Gastrocnemius medialis (tissue), 4 donors: ENCODE measurements at regions not wholly inside any gene's neighbourhood (a gene's known extent, or its start where the extent isn't known, plus 50 kb on each side); places are given as distances from the start of the nearest gene placed in this dataset.
"Not testable (repeated sequence)": the region's sequence is repeated elsewhere in the genome, so short reads cannot be mapped to it uniquely, and the experiment has no call there.

ENCODE experiments used
- ATAC-seq, 2 donors: fragments of 150-250 bp; one replicate each; pipeline ENCODE4 v1.9.1; 2016
- DNase-seq, 2 donors: peaks; one replicate each; pipeline ENCODE4 v3.0.0-alpha.2; 2019
- H3K27ac ChIP-seq, 4 donors: fragments of 200-600 bp; sonication (generic); 1 replicate in 1 of 4; 2 replicates in 3 of 4; pipeline ENCODE4 v1.5.1; 2016 to 2018; ENCODE audit warnings: mild to moderate bottlenecking in 2 of 4, moderate library complexity in 1 of 4
- H3K27me3 ChIP-seq, 3 donors: fragments of 200-600 bp; sonication (generic) in 2 of 3; 1 replicate in 1 of 3; 2 replicates in 2 of 3; pipeline versions ENCODE4 v1.5.1 to v1.6.0; 2016 to 2019; ENCODE audit warnings: mild to moderate bottlenecking in 1 of 3, moderate library complexity in 1 of 3
- H3K36me3 ChIP-seq, 2 donors: fragments of 200-600 bp; sonication (generic) in 1 of 2; one replicate each; pipeline ENCODE4 v1.5.1; 2017 to 2018
- H3K4me1 ChIP-seq, 2 donors: fragments of 200-600 bp; sonication (generic) in 1 of 2; one replicate each; pipeline ENCODE4 v1.5.1; 2016 to 2017; ENCODE audit warnings: mild to moderate bottlenecking in 2 of 2
- H3K4me3 ChIP-seq, 4 donors: fragments of 200-600 bp; sonication (generic) in 3 of 4; 1 replicate in 1 of 4; 2 replicates in 3 of 4; pipeline ENCODE4 v1.5.1; 2016 to 2019; ENCODE audit warnings: mild to moderate bottlenecking in 2 of 4
- H3K9me3 ChIP-seq, 3 donors: fragments of 200-600 bp; sonication (generic) in 2 of 3; 1 replicate in 1 of 3; 2 replicates in 2 of 3; pipeline ENCODE4 v1.5.1; 2016 to 2019
- POLR2A ChIP-seq, 2 donors: fragments of 450-650 bp; IDR thresholded peaks; one replicate each; pipeline ENCODE4 v1.6.1; 2017; ENCODE audit warnings: antibody characterized with exemption in 2 of 2, mild to moderate bottlenecking in 2 of 2, moderate library complexity in 2 of 2
- in situ Hi-C, 4 donors: fragments of 200-750 bp; cut with MboI; loops; one replicate each; pipeline versions ENCODE4 v1.15.0 to v1.8.0; 2017; ENCODE audit warnings: low sequenced_read_pairs in 4 of 4
- intact Hi-C: fragments of 100-400 bp; cut with DNase I; formaldehyde crosslinking; loops from one replicate; pipeline ENCODE4 v1.15.1; 2023; ENCODE audit warnings: low total_unique reads
- TF ChIP-seq, protein P1 (sequence below), 5 experiments: fragments of 450-650 bp in 3 of 5; fragments of 200-600 bp in 2 of 5; sonication (generic) in 2 of 5; IDR thresholded peaks in 4 of 5; conservative IDR thresholded peaks in 1 of 5; 1 replicate in 4 of 5; 2 replicates in 1 of 5; pipeline ENCODE4 v1.5.1; 2016 to 2019; ENCODE audit warnings: antibody characterized with exemption in 5 of 5, mild to moderate bottlenecking in 3 of 5, moderate library complexity in 3 of 5

DNA sequence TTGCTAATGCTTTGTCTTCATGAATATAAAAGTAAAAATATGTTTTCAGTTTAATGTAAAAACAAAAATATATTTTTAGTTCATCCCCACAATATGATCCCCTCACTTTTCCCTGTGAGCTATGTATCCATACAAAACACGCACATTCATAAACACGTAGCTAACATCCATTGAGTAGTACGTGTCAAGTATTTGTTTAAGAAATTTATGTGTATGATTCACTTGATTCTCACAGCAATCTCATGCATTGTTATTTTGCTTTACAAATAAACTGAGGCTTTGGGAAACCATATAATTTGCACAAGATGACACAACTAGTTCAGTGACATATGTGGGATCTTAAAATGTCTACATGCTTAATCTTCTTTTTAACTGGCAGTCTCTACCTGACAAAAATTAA, 329.6 kb upstream of the SEMA3C start:
- Histone ChIP-seq H3K27ac (no peak overlapping the region), H3K4me1 (no peaks in the 10 kb centered on the region), H3K9me3 (no peaks in the 10 kb centered on the region), H3K27me3 (no peaks in the 10 kb centered on the region), H3K36me3 (no peaks in the 10 kb centered on the region), H3K4me3 (no peak overlapping the region)
- ATAC-seq (no peak), DNase-seq (no peak)
- in situ Hi-C loops (no loop called here), intact Hi-C loops (no loop called here)
- TF ChIP-seq, protein P1, sequence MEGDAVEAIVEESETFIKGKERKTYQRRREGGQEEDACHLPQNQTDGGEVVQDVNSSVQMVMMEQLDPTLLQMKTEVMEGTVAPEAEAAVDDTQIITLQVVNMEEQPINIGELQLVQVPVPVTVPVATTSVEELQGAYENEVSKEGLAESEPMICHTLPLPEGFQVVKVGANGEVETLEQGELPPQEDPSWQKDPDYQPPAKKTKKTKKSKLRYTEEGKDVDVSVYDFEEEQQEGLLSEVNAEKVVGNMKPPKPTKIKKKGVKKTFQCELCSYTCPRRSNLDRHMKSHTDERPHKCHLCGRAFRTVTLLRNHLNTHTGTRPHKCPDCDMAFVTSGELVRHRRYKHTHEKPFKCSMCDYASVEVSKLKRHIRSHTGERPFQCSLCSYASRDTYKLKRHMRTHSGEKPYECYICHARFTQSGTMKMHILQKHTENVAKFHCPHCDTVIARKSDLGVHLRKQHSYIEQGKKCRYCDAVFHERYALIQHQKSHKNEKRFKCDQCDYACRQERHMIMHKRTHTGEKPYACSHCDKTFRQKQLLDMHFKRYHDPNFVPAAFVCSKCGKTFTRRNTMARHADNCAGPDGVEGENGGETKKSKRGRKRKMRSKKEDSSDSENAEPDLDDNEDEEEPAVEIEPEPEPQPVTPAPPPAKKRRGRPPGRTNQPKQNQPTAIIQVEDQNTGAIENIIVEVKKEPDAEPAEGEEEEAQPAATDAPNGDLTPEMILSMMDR (IDR thresholded peaks at IDR 0.05 in 4 of 5, conservative IDR thresholded peaks at IDR 0.05 in 1 of 5) = no peak
- no peak for TF ChIP-seq POLR2A (IDR thresholded peaks at IDR 0.05)

DNA sequence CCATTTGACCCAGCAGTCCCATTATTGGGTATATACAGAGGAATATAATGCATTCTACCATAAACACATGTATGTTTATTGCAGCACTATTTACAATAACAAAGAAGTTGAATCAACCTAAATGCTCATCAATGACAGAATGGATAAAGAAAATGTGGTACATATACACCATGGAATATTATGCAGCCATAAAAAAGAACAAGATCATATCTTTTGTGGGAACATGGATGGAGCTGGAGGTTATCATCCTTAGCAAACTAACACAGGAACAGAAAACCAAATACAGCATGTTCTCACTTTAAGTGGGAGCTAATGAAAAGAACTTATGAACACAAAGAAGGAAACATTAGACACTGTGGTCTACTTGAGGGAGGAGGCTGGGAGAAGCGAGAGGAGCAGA, 328.5 kb upstream of the SEMA3C start:
- H3K36me3 ChIP-seq, H3K27ac ChIP-seq, H3K4me1 ChIP-seq, ATAC-seq, H3K27me3 ChIP-seq, H3K4me3 ChIP-seq, in situ Hi-C loops, DNase-seq, H3K9me3 ChIP-seq, intact Hi-C loops: not testable (repeated sequence)

DNA sequence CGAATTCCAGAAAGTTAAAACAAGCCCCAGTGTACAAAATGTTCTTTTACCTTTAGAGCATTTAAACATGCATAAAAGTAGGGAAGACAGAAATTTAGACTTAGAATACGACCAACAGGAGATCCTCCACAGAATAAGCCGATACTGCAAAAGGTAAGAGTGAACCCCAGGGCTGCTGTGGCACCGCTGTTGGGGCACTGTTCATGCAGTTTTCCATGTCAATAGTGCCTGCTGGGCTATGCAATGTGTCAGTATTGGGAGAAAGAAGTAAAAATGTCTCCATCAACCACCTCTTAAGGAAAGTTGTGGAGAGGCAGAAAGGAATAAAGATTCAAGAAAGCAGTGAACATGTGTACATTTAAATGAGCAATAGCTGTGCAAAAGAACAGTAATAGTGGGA, 326.5 kb upstream of the SEMA3C start:
- no peaks in the 10 kb centered on the region for H3K27me3 ChIP-seq
- H3K4me3 ChIP-seq = no peak overlapping the region
- no peaks in the 10 kb centered on the region for H3K4me1 ChIP-seq
- TF ChIP-seq, protein P1 (IDR thresholded peaks at IDR 0.05 in 4 of 5, conservative IDR thresholded peaks at IDR 0.05 in 1 of 5) = no peak
- TF ChIP-seq POLR2A (IDR thresholded peaks at IDR 0.05) = no peak
- H3K36me3 ChIP-seq = no peaks in the 10 kb centered on the region
- in situ Hi-C loops = no loop called here
- no peak overlapping the region for H3K27ac ChIP-seq
- intact Hi-C loops = no loop called here
- DNase-seq (no peak), ATAC-seq (no peak)
- H3K9me3 ChIP-seq = no peaks in the 10 kb centered on the region

DNA sequence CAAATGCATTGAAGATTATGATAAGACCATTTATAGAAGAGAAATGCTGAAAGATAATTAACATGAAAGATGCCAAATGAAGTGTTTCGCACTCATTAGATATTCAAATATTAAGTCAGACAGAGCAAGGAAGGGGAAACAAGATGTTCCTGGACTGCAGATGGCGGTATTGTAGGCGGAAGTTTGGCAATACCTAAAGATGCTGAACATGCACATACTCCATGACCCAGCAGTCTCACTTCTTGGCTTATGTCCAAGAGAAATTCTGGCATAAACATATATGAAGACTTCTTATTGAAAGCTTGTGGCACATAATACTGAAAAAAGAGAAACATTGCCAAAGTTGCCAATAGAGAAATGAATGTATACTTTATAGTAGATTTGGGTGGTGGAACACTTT, 325.4 kb upstream of the SEMA3C start:
- H3K36me3 ChIP-seq = no peaks in the 10 kb centered on the region
- no peak overlapping the region for H3K4me3 ChIP-seq
- no peaks in the 10 kb centered on the region for H3K27me3 ChIP-seq
- H3K27ac ChIP-seq = no peak overlapping the region
- TF ChIP-seq POLR2A (IDR thresholded peaks at IDR 0.05) = no peak
- TF ChIP-seq, protein P1 (IDR thresholded peaks at IDR 0.05 in 4 of 5, conservative IDR thresholded peaks at IDR 0.05 in 1 of 5) = no peak
- no peaks in the 10 kb centered on the region for H3K9me3 ChIP-seq
- intact Hi-C loops (no loop called here), in situ Hi-C loops (no loop called here)
- no peak for DNase-seq
- H3K4me1 ChIP-seq = no peaks in the 10 kb centered on the region
- no peak for ATAC-seq

DNA sequence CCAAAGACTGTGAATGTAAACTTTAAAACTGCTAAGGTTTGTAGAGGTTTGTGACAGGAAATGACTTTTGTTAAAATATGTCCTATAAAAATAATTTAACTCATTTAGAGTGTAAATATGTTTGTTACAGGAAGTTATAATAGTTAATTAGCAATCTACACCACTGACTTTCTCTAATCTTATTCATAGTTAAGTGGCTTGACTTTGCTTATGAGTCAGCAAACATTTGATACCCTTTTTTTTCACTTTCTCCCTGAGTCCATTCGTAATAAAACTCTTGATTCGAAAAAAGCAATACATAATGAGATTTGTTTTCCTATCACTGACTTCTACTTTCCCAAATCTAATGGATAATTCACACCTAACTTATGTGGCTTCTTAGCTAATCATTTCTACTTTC, 317.7 kb upstream of the SEMA3C start:
- intact Hi-C loops = no loop called here
- Histone ChIP-seq H3K36me3 (no peaks in the 10 kb centered on the region), H3K27me3 (no peaks in the 10 kb centered on the region), H3K4me3 (no peak overlapping the region), H3K4me1 (peaks cover 0 to 8% of the 10 kb centered on the region in 2 donors), H3K9me3 (no peaks in the 10 kb centered on the region), H3K27ac (no peak overlapping the region)
- in situ Hi-C loops = no loop called here
- ATAC-seq (no peak), DNase-seq (no peak)
- TF ChIP-seq, protein P1 (IDR thresholded peaks at IDR 0.05 in 4 of 5, conservative IDR thresholded peaks at IDR 0.05 in 1 of 5) = no peak
- no peak for TF ChIP-seq POLR2A (IDR thresholded peaks at IDR 0.05)
